GM18867 (cell line): ENCODE measurements at regions not wholly inside any gene's neighbourhood (a gene's known extent, or its start where the extent isn't known, plus 50 kb on each side); places are given as distances from the start of the nearest gene placed in this dataset.
"Not testable (repeated sequence)": the region's sequence is repeated elsewhere in the genome, so short reads cannot be mapped to it uniquely, and the experiment has no call there.

Experiments
- ATAC-seq: cut with Tn5 transposase; IDR thresholded peaks from one replicate; pipeline ENCODE4 v1.9.1; 2021; ENCODE audit warnings: mild to moderate bottlenecking, moderate library complexity; ENCODE audit not compliant: unreplicated experiment

DNA sequence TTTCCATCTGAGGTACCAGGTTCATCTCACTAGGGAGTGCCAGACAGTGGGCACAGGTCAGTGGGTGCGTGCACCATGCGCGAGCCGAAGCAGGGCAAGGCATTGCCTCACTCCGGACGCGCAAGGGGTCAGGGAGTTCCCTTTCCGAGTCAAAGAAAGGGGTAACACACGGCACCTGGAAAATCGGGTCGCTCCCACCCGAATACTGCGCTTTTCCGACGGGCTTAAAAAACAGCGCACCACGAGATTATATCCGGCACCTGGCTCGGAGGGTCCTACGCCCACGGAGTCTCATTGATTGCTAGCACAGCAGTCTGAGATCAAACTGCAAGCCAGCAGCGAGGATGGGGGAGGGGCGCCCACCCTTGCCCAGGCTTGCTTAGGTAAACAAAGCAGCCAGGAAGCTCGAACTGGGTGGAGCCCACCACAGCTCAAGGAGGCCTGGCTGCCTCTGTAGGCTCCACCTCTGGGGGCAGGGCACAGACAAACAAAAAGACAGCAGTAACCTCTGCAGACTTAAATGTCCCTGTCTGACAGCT is 242.5 kb downstream of the CYLC2 start:
- ATAC-seq: not testable (repeated sequence)

DNA sequence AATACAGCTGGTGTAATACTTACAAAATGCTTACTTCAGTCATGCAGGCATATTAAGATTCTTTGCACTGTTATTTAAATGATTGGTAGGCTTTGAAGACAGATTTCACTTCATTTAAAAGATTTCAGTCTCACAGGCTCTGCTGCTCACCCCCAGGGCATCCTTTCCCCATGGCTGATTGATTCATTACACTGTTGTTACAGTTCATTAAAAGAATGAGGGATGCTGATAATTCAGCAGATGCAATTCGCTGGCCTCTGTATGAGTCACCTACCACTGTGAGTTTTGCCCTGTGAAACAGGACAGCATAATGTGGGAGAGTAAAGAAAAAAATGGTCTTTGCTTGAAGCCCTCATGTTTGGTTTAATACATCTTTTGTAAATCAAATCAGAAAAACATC is 246.9 kb downstream of the CYLC2 start:
- ATAC-seq: no peak

DNA sequence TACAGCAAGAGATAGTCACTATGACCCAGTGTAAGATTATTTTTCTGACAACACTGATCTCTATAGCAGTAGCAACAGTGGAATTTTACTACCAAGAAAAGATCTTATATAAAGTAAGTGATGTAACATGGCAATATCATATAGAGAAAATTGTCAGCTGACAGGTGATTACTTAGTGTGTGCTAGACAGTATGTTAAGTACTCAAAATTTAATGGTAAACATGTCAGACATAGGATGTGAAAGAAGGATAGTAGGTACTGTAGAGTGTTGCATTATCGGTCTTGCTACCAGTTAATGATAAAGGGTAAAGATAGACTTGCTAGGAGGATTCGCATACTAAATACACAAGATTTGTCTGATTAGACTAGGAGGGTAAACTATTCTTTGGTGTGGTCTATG is 247.4 kb downstream of the CYLC2 start:
- no peak for ATAC-seq

DNA sequence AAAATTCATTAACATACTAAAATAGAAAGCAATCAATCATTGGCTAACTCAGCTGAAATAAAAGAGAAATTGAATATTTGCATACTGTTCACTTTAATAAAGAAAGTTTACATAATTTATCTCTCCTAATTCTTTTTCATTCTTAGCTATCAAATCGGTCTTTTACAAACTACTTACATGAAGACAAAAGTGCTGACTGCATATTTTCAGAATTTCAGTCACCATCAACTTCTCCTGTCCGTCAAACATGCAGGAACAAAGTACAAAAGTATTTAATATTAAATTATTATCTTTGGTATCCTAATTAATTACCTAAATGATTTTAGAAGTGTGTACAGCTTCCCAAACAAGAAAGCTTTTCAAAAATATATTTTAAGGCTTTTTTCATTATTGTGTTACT is 248.4 kb downstream of the CYLC2 start:
- no peak for ATAC-seq

DNA sequence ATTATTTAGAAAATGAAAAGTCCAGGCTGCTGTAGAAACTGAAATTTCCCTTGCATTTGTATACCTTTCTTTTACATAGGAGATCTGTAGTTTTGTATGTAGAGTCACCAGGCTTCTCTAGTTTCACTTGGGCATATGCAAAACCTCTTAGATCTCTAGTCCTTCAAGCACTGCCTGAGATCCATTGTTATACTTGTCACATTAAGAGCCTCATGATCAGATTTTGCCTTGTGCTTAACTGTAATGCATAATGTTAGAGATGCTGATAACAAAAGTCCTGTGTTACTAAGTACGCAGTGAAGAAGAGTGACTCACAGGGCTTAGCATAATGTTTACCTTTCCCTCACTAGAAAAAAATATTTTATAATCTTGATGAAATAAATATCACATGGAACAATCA is 250.2 kb downstream of the CYLC2 start:
- ATAC-seq: no peak

DNA sequence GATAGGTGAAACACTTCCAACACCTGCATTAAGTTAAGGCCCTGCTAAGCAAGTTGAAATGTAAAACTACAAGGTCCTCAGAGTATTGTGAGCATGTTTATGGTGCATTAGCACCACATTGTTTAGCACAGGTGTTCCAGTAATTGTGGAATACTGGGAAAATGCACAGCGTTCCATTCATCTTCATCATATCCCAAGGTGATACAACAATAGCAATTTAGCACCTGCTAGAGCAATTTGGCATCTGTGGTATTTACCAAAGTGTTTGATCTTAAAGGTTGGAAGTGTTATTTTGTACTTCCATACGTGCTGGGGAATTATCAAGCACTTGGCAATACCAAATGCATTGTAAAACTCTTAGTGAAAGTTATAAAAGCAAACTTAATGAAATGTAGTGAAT is 266.8 kb downstream of the CYLC2 start:
- ATAC-seq: no peak

DNA sequence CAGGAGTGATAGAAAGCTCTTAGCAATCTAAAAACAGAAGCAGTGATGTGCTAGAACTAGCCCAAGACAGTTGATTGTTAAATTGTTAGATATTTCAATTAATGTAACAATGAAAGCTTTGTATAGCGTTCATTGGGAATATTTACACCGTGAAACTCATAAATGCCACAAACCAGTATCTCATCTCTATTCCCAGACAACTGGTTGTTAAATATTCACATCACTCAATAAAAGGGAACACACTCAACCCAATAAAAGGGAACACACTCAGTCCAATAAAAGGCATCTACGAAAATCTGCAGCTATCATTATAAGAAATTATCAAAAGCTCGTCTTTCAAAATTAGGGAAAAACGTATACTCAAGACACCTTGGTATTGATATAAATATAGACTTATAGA is 270.9 kb downstream of the CYLC2 start:
- ATAC-seq: no peak

DNA sequence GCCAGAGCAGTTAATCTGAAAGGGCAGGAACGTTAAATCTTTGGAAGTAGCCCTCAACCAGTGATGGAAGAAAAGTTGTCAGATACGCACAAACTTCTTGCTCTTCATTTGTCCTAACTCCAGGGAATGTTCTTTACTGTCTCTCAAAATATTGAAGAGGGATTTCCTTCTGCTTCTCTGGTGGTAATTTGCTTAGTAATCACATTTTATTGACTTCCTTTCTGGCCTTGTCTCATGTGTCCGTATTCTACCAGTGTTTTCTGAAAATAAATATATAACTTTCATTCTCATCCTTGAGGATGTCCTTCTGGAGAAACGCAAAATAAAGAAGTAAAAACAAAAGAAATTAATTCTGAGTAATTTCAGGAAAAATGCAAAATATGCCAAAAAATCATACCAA is 282.1 kb downstream of the CYLC2 start:
- ATAC-seq: no peak

DNA sequence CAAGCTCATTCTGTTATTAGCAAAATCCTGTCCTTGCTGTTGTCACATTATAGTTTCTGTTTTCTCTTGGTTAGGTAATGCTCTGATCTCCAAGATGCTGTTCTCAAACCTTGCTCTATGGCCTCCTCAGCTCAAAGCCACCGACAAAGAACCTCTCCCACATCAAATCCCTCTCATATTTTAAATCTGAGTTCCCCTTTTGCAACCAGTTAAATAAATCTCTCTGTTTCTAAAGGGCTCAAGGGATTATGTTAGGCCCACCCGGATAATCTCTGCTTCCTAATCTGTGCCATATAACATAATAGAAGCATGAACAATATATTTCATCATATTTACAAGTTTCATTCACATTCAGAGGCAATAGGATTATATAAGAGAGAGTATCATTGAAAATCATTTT is 286.0 kb downstream of the CYLC2 start:
- ATAC-seq: no peak

DNA sequence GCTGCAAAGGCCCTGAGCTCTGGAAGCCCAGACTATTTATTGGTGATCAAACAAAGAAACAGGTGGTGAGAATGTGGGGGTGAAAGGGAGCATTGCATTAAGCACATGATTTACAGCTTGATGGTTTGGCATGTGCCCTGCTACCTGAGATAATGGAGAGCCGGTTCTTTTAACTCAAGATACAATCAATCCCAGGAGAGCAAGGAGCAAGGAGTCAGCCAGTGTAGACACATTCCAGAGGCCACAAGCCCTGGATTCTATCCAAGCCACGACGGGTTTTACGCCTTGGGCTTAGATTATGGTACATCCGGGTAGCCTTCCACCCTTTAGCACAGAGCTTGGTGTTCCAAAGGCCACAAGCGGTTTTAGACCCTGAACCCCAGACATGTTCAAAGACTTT is 292.2 kb downstream of the CYLC2 start:
- ATAC-seq: no peak

DNA sequence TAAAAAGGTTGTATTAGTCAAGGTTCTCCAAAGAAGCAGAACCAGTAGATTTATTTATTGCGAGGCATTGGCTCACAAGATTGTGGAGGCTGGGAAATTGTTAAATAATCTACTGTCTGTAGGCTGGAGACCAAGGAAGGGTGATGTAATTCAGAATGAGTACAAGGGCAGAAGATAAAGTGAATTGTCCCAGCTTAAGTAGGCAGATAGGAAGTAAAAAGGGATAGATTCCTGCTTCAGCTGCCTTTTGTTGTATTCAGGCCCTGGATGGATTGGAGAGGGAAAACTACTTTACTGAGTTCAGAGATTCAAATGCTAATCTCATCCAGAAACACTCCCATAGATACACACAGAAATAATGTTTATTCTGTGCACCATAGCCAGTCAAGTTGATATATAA is 301.1 kb downstream of the CYLC2 start:
- no peak for ATAC-seq

DNA sequence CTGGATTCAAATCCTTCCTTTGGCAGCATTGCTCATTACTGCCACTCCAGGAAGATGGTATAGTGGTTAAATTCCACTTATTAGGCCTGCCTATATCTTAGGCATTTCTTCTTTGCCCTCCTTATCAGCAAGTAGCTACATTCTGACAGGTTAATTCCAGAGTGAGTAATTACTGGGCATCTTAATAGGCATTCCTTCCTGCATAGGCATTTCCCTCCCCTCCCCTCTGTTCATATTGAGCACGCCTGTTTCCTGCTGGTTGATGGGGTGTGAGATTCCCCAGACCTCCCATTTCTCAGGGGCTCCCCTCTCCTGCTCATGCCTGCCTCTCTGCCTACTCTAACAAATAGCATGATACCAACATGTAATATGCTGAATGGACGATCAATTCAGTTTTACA is 305.9 kb downstream of the CYLC2 start:
- no peak for ATAC-seq

DNA sequence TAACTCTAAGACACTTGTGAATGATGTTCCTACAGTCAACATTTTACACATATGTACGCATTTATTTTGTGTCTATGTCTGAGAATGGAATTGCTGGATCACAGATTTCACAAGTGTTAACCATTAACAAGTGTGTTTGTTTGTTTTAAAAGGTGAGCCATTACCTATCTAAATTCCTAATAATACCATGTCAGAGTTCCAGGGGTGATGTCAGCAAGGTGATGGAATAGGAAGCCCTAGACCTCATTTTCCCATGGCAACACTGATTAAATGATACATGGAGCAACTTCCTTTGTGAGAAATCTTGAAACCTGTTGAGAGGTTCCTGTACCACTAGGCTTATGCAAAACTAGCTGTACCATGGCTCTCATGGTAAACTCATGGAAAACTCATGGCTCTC is 309.7 kb downstream of the CYLC2 start:
- no peak for ATAC-seq

DNA sequence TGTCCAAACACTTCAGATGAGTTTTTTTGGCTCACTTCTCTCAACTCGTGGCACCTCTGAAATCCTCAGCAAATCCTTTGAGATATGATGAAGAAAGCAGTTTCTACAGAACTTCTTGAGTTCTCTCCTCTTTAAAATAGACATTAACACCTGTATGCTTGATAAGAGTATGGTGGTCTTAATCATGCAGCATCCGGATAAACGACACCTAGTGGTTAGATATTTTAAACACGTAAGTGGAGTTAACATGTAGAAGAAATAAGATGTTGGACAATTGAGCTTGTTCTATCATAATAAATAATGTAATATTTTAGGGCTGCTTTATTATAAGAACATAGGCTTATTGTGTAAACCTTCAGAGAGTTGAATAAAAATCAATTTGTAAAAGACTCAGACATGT is 324.8 kb downstream of the CYLC2 start:
- no peak for ATAC-seq

DNA sequence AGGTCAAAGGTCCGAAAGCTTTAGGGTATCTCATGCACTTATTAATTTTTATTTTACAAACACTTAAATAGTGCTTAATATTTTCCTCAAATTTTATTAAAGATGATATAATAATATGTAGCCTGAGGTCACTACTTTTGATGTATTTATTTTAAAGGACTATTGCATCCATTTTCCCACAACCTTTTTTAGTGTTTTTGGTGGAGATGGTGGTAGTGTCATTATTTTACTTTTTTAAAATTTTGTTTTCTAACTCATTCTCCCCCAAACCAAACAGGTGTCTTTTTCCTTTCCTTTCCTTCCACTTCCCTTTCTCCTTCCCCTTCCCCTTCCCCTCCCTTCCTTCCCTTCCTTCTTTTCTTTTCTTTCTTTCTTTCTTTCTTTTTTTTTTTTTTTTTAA is 328.6 kb downstream of the CYLC2 start:
- no peak for ATAC-seq

DNA sequence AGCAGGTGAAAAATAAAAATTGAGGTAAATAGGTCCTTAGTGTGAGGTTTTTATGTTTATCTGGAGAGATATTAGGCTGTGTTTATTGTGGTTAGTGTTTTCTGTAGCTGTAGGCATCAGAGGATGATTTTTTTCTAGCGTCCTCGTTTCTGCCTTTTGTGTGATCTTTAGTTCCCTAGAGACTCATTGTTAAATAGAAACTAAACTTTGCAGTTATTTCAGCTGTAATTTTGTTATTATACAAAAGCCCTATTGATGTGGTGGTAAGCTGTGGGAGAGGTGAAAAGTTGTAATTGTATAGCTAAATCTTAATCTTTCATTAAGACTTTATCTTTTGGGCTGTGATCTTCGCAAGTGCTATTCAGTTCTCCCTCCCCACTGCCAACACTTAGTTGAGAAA is 340.3 kb downstream of the CYLC2 start:
- no peak for ATAC-seq

DNA sequence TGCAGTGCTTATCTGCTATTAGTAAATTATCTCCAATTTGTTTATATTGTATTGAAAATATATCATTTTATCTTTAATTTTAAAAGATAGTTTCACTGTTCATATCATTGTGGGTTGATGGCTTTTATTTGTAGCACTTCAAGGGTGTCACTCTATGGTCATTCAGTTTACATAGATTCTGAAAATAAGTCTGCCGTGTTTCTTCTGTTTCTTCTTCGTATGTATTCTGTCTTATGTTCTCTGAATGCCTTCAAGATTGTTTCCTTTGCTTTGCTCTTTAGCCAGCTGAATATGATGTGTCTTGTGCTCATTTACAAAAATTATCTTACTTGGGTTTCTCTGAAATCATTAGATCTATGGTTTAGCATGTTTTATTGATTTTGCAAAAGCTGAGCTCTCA is 359.9 kb downstream of the CYLC2 start:
- no peak for ATAC-seq

DNA sequence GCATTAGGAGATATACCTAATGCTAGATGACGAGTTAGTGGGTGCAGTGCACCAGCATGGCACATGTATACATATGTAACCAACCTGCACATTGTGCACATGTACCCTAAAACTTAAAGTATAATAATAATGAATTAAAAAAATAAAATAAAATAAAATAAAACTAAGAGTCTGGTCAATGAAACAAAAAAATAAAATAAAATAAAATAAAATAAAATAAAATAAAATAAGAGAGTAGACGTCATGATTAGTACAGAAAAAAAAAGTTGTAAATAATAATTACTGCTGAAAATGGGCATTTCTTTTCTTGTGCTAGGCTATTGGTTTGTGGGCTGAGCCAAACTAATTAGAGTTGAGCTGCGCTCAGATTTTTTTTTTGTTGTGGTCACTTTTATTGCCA is 362.8 kb downstream of the CYLC2 start:
- not testable (repeated sequence) for ATAC-seq

DNA sequence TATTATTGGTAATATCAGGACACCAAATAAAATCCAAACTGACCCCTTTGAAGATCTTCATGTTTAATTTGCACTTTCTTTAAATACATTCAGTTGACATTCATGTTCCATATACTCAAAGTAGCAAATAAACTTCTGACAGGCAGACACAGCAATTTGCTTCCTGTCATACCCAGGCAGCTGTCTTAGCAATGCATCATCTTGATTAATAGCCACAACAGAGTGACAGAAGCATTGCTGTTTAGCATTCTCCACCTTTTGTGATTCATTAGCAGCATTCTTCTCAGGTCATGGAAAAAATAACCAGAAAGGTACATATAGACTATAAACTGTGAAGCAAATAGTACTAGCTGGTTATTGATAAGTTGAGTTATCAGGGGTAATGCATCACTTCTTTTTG is 366.8 kb downstream of the CYLC2 start:
- no peak for ATAC-seq

DNA sequence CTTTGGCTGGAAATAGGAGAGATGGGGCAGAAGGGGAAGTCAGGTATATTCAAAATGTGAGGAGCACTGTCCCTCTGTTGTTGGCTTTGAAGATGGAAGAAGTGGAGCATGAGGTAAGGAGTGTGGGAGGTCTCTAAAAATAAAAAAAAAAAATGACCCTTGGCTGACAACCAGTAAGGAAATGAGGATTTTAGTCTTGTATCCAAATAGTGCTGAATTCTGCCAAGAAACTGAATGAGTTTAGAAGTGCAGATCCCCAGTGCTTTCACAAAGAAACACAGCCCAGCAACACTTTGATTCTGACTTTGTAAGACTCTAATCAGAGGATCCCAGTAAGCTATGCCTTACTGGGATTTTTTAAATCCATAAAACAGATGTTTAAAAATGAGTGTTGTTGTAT is 367.9 kb downstream of the CYLC2 start:
- no peak for ATAC-seq

DNA sequence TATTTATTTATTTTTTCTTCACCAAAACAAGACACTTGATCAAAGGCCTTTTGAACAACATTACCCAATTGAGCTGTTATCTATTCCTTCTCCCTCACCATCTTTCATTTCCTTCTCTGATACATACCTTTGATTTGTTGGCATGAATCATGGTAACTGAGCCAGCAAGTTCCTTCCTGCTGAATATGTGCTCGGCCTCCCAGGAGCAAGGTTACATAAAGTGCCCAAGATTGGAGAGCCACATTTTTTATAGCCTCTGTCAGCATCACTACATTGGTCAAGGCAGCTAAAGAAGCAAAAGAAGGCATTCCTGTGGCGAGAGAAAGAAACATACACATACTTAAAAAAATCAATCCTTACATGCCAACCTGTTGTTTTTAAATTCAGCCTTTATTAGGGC is 369.6 kb downstream of the CYLC2 start:
- no peak for ATAC-seq

DNA sequence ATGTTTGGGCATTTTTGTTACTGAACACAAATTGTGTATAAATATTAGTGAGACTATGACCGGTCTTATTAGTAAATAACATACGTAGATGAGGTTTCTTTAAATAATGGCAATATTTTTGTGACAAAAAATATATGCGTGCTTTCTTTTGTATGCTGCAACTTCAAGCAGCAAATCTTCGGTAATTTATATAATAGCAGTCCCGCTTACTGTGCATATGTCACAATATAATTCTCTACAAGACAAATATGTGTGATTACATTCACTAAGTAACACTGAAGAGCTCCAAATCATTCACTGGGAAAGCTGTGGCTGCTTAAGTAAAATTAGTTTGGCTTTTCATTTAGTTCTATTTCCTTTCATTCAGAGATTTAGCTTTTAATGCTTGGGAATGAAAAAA is 376.0 kb downstream of the CYLC2 start:
- no peak for ATAC-seq

DNA sequence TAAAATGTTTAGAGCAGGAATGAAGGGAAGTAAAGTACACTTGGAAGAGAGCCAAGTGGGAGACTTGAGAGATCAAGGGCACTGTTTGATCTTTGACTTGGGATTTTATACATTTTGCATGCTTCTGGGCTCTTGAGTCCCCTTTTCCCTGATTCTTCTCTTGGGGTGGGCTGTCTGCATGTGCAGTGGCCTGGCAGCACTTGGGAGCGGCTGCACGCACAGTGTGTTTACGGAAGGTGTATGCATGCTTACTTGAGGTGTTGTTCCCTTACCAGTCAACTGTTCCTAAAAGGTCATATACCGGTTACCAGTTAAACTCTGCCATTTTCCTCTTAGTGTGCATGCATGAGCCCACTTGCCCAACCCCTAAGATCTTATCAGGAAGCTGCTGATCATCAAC is 377.7 kb downstream of the CYLC2 start:
- no peak for ATAC-seq

DNA sequence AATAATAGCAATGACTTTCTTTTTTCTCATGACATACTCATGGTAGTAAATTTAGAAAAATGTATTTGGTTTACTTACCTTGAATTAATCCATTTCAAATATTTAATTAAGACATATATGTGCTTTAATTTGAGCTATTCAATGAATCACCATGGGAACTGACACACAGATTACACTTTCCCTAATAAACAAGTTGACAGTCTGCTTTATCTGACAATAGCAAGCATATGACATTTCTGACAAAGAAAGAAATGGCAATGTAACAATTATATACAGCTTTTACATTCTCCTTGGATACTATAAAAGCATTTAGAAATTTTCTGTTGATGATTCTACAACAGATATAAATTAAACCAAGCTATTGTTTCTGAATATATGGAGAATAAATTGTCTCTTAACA is 382.5 kb downstream of the CYLC2 start:
- ATAC-seq: no peak
